ENCODE measurements at regions not wholly inside any gene's neighbourhood (a gene's known extent, or its start where the extent isn't known, plus 50 kb on each side); places are given as distances from the start of the nearest gene placed in this dataset.

DNA sequence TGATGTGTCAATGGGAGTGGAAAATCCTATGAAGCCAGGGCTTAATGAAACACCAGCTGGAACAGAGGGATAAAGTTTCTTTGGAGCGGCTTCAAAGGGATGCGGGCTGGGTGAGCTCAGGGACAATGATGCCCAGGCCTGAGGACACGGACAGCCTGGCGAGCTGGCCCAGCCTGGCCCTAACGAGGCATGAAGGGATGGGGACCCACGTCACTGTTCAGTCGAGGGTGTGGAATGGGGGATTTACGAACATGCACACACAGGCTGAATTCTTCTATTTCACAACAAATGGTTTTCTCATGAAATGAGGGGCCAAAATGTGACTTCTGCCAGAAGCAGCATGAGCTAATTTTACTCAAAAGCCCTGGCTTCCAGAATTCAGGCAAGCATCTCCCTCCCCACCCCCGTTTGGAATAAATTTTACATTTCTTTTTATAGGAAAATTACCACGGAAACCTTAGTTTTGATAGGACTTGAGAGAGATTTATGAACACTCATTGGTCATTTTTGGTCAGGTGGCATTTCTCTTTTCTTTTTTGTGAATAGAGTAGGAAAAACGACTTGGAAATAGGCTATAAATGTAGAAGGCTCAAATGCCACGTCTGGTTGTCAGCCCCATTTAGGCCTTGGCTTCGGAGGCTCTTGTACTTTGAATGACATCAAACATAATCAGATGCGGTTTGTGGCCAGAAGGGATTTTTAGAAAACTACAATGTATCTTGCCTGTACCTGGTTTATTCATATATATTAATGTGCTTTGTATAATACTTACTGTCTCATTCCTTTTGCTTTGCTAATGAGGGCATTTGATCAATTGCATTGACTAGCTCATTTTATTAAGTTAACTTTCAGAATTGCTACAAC, 893.8 kb upstream of the CELF4 start:
- DNase-seq (ENCODE audit: low read depth in 6 of 9, low spot score in 9 of 9) = peak in 1 of 9 donors; percentile 2
- Histone ChIP-seq H3K27me3 (ENCODE audit: control insufficient read depth in 2 of 2, insufficient read depth in 1 of 2, low read length in 1 of 2) (no peaks in the 10 kb centered on the region), H3K9me3 (ENCODE audit: control insufficient read depth in 2 of 2, insufficient read depth in 1 of 2, low read length in 1 of 2) (no peaks in the 10 kb centered on the region), H3K4me3 (ENCODE audit: low read length in 2 of 2) (no peak overlapping the region), H3K36me3 (ENCODE audit: control insufficient read depth in 2 of 2, insufficient read depth in 2 of 2, low read length in 1 of 2) (no peaks in the 10 kb centered on the region), H3K27ac (ENCODE audit: low read depth in 1 of 2, low read length in 1 of 2) (no peak overlapping the region), H3K4me1 (ENCODE audit: control insufficient read depth in 2 of 2, insufficient read depth in 2 of 2, low read length in 2 of 2) (no peaks in the 10 kb centered on the region)
- WGBS = 75% methylated on average over 14 of the region's 14 CpGs

DNA sequence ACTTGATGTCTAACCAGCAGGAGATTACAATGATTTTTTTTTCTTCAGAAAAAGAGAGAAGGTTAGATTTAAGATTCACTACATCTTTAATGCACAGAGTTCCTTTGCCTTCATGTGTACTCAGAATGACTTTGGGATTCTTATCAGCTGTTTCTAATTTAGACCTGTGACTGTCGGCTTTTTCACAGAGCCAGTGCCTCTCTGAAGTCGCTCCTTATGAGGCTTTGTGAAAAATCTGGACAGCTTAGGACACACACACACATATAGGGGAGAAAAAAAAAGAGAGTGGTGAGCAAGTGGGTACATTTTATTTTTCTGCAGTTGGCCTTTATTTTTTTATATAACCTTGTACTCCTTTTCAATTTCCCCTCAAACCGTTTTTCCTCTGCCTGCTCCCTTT, 893.1 kb upstream of the CELF4 start:
- Histone ChIP-seq H3K4me1 (ENCODE audit: control insufficient read depth in 2 of 2, insufficient read depth in 2 of 2, low read length in 2 of 2) (no peaks in the 10 kb centered on the region), H3K27ac (ENCODE audit: low read depth in 1 of 2, low read length in 1 of 2) (no peak overlapping the region), H3K27me3 (ENCODE audit: control insufficient read depth in 2 of 2, insufficient read depth in 1 of 2, low read length in 1 of 2) (no peaks in the 10 kb centered on the region), H3K4me3 (ENCODE audit: low read length in 2 of 2) (no peak overlapping the region), H3K36me3 (ENCODE audit: control insufficient read depth in 2 of 2, insufficient read depth in 2 of 2, low read length in 1 of 2) (no peaks in the 10 kb centered on the region), H3K9me3 (ENCODE audit: control insufficient read depth in 2 of 2, insufficient read depth in 1 of 2, low read length in 1 of 2) (no peaks in the 10 kb centered on the region)
- WGBS = 92% methylated on average over 3 of the region's 3 CpGs
- no peak for DNase-seq (ENCODE audit: low read depth in 6 of 9, low spot score in 9 of 9)

DNA sequence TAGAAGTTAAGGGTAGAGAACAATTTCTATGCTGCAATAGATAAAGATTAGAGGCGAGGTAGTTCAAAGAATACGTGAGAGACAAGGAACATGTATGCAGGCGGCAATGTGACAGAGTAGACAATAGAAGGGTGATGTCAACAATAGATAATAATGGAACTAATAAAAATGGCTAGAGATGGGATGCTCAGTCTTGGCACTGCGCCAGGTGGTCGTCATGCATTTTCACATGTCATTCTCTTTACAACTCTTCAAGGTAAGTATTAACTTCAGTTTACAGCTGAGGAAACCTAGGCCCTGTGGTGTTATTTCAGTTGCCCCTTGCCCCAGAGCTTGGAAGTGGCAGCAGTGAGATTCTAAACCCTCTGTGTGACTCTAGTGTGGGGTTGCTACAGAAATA, 890.7 kb upstream of the CELF4 start:
- no peak for DNase-seq (ENCODE audit: low read depth in 6 of 9, low spot score in 9 of 9)
- H3K9me3 ChIP-seq (ENCODE audit: control insufficient read depth in 2 of 2, insufficient read depth in 1 of 2, low read length in 1 of 2) = no peaks in the 10 kb centered on the region
- no peak overlapping the region for H3K4me3 ChIP-seq (ENCODE audit: low read length in 2 of 2)
- 93% methylated on average over 5 of the region's 5 CpGs for WGBS
- no peaks in the 10 kb centered on the region for H3K4me1 ChIP-seq (ENCODE audit: control insufficient read depth in 2 of 2, insufficient read depth in 2 of 2, low read length in 2 of 2)
- H3K27me3 ChIP-seq (ENCODE audit: control insufficient read depth in 2 of 2, insufficient read depth in 1 of 2, low read length in 1 of 2) = no peaks in the 10 kb centered on the region
- H3K27ac ChIP-seq (ENCODE audit: low read depth in 1 of 2, low read length in 1 of 2) = no peak overlapping the region
- no peaks in the 10 kb centered on the region for H3K36me3 ChIP-seq (ENCODE audit: control insufficient read depth in 2 of 2, insufficient read depth in 2 of 2, low read length in 1 of 2)

DNA sequence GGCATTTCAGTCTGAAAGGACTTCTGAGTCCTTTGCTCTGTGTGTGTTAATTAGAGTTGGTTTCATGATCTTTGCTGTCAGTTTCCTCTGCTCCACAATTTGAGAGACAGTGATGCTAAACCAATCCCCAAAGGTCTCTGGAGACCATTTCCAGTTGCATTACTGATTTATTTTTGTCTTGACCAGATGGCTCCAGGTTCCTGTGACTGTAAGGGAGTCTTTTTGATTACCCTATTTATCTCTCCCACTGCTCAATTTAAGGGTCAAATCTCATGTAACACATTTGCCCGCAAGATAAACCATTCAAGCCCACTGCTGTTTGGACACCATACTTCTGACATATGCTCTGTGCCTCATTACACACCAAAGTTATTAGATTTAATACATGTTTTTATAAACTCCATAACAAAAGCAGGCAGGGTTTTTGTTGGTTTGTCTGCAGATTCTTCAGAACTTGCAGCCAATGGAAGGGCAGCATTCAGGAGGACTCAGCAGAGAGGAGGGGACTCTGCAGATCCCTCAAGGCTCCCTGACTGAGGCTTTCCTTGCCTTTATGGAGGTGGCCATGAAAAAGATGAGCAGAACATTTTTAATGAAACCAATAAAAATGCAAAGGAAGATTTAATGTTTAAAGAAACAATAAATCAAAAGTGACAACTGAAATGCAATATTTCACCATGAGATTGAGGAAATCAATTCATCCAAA, 889.3 kb upstream of the CELF4 start:
- H3K27me3 ChIP-seq (ENCODE audit: control insufficient read depth in 2 of 2, insufficient read depth in 1 of 2, low read length in 1 of 2) = no peaks in the 10 kb centered on the region
- no peaks in the 10 kb centered on the region for H3K4me1 ChIP-seq (ENCODE audit: control insufficient read depth in 2 of 2, insufficient read depth in 2 of 2, low read length in 2 of 2)
- no peaks in the 10 kb centered on the region for H3K9me3 ChIP-seq (ENCODE audit: control insufficient read depth in 2 of 2, insufficient read depth in 1 of 2, low read length in 1 of 2)
- no peak overlapping the region for H3K4me3 ChIP-seq (ENCODE audit: low read length in 2 of 2)
- no peaks in the 10 kb centered on the region for H3K36me3 ChIP-seq (ENCODE audit: control insufficient read depth in 2 of 2, insufficient read depth in 2 of 2, low read length in 1 of 2)
- no peak overlapping the region for H3K27ac ChIP-seq (ENCODE audit: low read depth in 1 of 2, low read length in 1 of 2)
- WGBS = 93% methylated on average over 1 of the region's 1 CpG
- DNase-seq (ENCODE audit: low read depth in 6 of 9, low spot score in 9 of 9) = no peak

DNA sequence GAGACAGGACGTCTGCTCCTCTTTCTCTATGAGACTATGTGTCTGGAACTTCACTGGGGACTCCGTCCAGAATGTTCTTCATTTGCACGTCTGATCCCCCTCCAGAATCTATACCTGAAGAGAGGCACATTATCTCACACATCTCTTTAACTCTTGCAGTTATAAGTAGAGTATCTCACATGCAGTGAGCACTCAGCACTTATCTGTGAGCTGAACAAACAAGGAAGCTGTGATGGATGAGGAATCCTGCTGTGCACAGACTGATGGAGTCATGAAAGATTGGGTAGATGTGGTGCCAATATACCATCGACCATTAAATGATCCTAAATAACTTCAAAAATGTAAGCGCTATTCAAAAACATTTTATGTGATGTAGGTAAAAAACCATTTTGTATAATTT, 888.3 kb upstream of the CELF4 start:
- Histone ChIP-seq H3K36me3 (ENCODE audit: control insufficient read depth in 2 of 2, insufficient read depth in 2 of 2, low read length in 1 of 2) (no peaks in the 10 kb centered on the region), H3K4me1 (ENCODE audit: control insufficient read depth in 2 of 2, insufficient read depth in 2 of 2, low read length in 2 of 2) (no peaks in the 10 kb centered on the region), H3K27ac (ENCODE audit: low read depth in 1 of 2, low read length in 1 of 2) (no peak overlapping the region), H3K4me3 (ENCODE audit: low read length in 2 of 2) (no peak overlapping the region), H3K9me3 (ENCODE audit: control insufficient read depth in 2 of 2, insufficient read depth in 1 of 2, low read length in 1 of 2) (no peaks in the 10 kb centered on the region), H3K27me3 (ENCODE audit: control insufficient read depth in 2 of 2, insufficient read depth in 1 of 2, low read length in 1 of 2) (no peaks in the 10 kb centered on the region)
- WGBS = 93% methylated on average over 5 of the region's 5 CpGs
- DNase-seq (ENCODE audit: low read depth in 6 of 9, low spot score in 9 of 9) = no peak

DNA sequence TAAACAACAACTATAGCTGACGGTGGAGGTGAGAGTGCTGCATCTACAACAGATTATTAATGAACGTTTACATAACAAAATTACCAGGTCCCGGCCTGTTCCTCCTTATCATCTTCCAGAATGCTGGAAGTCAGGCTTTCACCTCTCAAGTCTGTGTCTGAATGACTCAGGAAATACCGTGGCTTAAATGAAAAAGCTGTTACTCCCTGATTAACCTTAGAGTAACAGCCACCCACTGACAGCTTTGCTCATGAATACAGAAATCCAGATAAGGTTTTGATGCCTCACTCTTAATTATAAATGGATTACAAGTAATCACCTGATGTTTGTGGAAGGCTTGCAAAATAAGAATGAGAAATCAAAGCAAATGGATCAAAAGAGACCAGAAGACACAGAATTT, 885.3 kb upstream of the CELF4 start:
- H3K27ac ChIP-seq (ENCODE audit: low read depth in 1 of 2, low read length in 1 of 2) = no peak overlapping the region

DNA sequence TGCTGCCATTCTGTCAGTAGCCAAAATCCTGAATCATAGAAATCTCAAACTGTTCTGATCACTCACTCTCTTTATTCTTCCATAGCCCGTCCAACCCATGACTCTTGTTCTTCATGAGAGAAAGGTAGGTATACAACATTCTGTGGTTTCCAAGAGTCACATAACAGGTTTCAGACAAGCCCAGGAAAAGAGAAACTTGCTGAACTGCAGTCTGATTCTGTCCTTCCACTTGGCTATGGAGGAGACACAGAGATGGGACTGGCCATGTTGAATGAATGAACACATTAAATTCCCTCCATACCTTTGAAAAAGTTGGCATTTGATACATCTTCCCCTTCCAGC, 880.2 kb upstream of the CELF4 start:
- no peak overlapping the region for H3K27ac ChIP-seq (ENCODE audit: low read depth in 1 of 2, low read length in 1 of 2)
- 96% methylated on average over 1 of the region's 1 CpG for WGBS
- H3K27me3 ChIP-seq (ENCODE audit: control insufficient read depth in 2 of 2, insufficient read depth in 1 of 2, low read length in 1 of 2) = no peaks in the 10 kb centered on the region
- no peak overlapping the region for H3K4me3 ChIP-seq (ENCODE audit: low read length in 2 of 2)
- no peak for DNase-seq (ENCODE audit: low read depth in 6 of 9, low spot score in 9 of 9)
- no peaks in the 10 kb centered on the region for H3K9me3 ChIP-seq (ENCODE audit: control insufficient read depth in 2 of 2, insufficient read depth in 1 of 2, low read length in 1 of 2)
- no peaks in the 10 kb centered on the region for H3K36me3 ChIP-seq (ENCODE audit: control insufficient read depth in 2 of 2, insufficient read depth in 2 of 2, low read length in 1 of 2)
- H3K4me1 ChIP-seq (ENCODE audit: control insufficient read depth in 2 of 2, insufficient read depth in 2 of 2, low read length in 2 of 2) = no peaks in the 10 kb centered on the region

More for the DNA sequence above, 885.3 kb upstream of the CELF4 start:
- 53% methylated on average over 4 of the region's 4 CpGs for WGBS
- no peaks in the 10 kb centered on the region for H3K27me3 ChIP-seq (ENCODE audit: control insufficient read depth in 2 of 2, insufficient read depth in 1 of 2, low read length in 1 of 2)
- H3K36me3 ChIP-seq (ENCODE audit: control insufficient read depth in 2 of 2, insufficient read depth in 2 of 2, low read length in 1 of 2) = no peaks in the 10 kb centered on the region
- H3K4me1 ChIP-seq (ENCODE audit: control insufficient read depth in 2 of 2, insufficient read depth in 2 of 2, low read length in 2 of 2) = no peaks in the 10 kb centered on the region
- no peak for DNase-seq (ENCODE audit: low read depth in 6 of 9, low spot score in 9 of 9)
- no peaks in the 10 kb centered on the region for H3K9me3 ChIP-seq (ENCODE audit: control insufficient read depth in 2 of 2, insufficient read depth in 1 of 2, low read length in 1 of 2)
- H3K4me3 ChIP-seq (ENCODE audit: low read length in 2 of 2) = no peak overlapping the region

DNA sequence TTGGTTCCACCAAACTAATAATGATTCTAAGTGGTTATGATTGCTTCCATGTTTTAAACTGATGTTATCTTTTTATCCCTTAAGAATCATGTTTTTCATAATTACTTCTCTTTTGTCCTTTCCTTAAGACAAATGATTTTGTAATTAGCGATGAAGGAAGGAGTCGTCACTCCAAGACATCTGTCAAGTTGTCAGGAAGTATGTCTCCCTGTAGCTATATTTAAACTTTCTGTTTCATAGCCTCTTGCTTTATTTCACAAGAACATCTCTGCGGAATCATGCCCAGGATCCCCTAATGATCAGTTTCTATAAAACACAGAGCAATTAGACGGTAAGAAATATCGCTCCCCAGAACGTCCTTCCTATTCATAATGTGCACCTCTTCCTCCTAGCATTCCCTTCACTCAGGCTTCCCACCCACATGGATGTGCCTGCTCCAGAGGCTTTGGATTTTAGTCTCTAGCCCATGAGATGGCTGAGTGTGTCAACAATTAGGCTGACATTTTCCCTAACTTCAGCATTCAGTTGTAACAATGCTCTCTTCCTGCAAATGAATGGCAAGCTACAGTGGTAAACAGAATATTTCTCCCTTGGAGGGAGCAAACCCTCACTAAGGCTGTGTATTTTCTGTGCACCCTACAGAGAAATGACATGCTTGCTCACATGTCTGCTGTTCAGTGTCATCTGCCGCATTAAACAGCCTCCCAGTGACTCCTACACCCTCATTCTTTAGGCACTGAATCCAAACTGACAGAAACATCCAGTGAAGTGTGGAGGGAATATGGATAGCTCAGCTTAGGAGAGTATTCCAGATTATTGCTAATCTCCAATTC, 879.6 kb upstream of the CELF4 start:
- no peak for DNase-seq (ENCODE audit: low read depth in 6 of 9, low spot score in 9 of 9)
- Histone ChIP-seq H3K27me3 (ENCODE audit: control insufficient read depth in 2 of 2, insufficient read depth in 1 of 2, low read length in 1 of 2) (no peaks in the 10 kb centered on the region), H3K9me3 (ENCODE audit: control insufficient read depth in 2 of 2, insufficient read depth in 1 of 2, low read length in 1 of 2) (no peaks in the 10 kb centered on the region), H3K36me3 (ENCODE audit: control insufficient read depth in 2 of 2, insufficient read depth in 2 of 2, low read length in 1 of 2) (no peaks in the 10 kb centered on the region), H3K27ac (ENCODE audit: low read depth in 1 of 2, low read length in 1 of 2) (no peak overlapping the region), H3K4me1 (ENCODE audit: control insufficient read depth in 2 of 2, insufficient read depth in 2 of 2, low read length in 2 of 2) (no peaks in the 10 kb centered on the region), H3K4me3 (ENCODE audit: low read length in 2 of 2) (no peak overlapping the region)
- WGBS = 63% methylated on average over 7 of the region's 7 CpGs

DNA sequence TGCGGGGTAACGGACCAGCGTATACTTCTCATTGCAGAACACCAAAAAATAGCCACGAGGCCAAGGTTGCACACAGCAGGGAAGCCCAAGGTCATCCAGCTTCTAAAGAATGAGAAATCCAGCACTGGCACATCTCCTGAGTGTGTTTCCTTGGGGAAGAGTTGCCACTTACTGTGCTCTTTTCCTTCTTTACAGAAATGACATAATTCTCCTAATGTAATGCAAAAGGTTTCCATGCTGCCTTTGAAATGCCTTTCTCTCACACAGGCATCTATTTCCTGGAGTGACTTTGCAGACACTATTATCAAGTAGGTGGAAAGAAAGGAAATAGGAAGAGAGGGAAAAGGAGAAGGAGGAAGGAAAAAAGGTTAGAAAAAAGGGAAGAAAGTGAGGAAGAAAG, 862.1 kb upstream of the CELF4 start:
- no peak for DNase-seq (ENCODE audit: low read depth in 6 of 9, low spot score in 9 of 9)
- H3K27me3 ChIP-seq (ENCODE audit: control insufficient read depth in 2 of 2, insufficient read depth in 1 of 2, low read length in 1 of 2) = no peaks in the 10 kb centered on the region
- H3K9me3 ChIP-seq (ENCODE audit: control insufficient read depth in 2 of 2, insufficient read depth in 1 of 2, low read length in 1 of 2) = no peaks in the 10 kb centered on the region
- WGBS = 94% methylated on average over 4 of the region's 4 CpGs
- no peak overlapping the region for H3K27ac ChIP-seq (ENCODE audit: low read depth in 1 of 2, low read length in 1 of 2)
- no peaks in the 10 kb centered on the region for H3K36me3 ChIP-seq (ENCODE audit: control insufficient read depth in 2 of 2, insufficient read depth in 2 of 2, low read length in 1 of 2)
- H3K4me3 ChIP-seq (ENCODE audit: low read length in 2 of 2) = no peak overlapping the region
- no peaks in the 10 kb centered on the region for H3K4me1 ChIP-seq (ENCODE audit: control insufficient read depth in 2 of 2, insufficient read depth in 2 of 2, low read length in 2 of 2)

All from thymus (tissue), 11 donors.